Choroid plexus epithelial cell (primary cell): ENCODE measurements at regions not wholly inside any gene's neighbourhood (a gene's known extent, or its start where the extent isn't known, plus 50 kb on each side); places are given as distances from the start of the nearest gene placed in this dataset.
"Not testable (repeated sequence)": the region's sequence is repeated elsewhere in the genome, so short reads cannot be mapped to it uniquely, and the experiment has no call there.

Experiments
- DNase-seq: peaks from one replicate; pipeline ENCODE4 v3.0.0-alpha.2; 2010; ENCODE audit warnings: low read depth
- H3K4me3 ChIP-seq: 2 replicates; pipeline ENCODE4 v1.5.1; 2011; ENCODE audit warnings: low read depth, mild to moderate bottlenecking, control low read depth, low read length, moderate library complexity
- CTCF ChIP-seq: conservative IDR thresholded peaks from 2 replicates; pipeline ENCODE4 v1.5.1; 2011; ENCODE audit warnings: low read depth, mild to moderate bottlenecking, control low read depth, inconsistent platforms, low read length, moderate library complexity

DNA sequence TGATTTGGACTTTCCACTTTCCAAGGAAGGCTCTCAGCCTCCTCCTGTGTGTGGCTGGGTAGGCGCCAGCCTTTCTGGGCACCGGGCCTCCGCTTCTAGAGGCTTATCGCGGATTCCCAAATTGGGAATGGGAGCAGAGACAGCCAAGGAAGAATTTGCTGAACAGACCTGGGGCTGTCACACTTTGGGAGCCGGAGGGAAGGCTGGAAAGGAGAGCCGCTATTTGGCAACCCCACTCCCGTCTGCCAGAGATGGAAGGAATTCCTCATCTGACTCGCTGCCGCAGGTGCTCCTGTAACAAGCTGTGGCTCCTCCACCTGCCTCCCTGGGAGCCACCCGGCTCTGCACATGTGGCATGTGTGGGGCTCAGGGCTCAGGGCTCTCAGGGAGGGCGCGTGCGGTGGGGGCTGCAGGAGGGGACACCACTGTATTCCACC is 50.8 kb upstream of the ECHDC3 start:
- H3K4me3 ChIP-seq = no peak overlapping the region
- DNase-seq = no peak
- no peak for TF ChIP-seq CTCF

- no peak overlapping the region for H3K4me3 ChIP-seq
- DNase-seq = no peak
- no peak for TF ChIP-seq CTCF
Observed at GRCh38 chr10:11689945-11690736, 52.0 kb upstream of the ECHDC3 start.

DNA sequence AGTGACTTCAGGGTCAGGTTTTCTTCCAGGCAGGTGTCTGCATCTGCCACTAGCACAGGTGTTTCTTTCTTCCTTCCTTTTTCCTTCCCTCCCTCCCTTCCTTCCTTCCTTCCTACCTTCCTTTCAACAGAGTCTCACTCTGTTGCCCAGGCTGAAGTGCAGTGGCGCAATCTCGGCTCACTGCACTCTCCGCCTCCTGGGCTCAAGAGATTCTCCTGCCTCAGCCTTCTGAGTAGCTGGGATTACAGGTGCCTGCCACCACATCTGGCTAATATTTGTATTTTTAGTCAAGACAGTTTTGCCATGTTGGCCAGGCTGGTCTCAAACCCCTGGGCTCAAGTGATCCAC is 53.8 kb upstream of the ECHDC3 start:
- not testable (repeated sequence) for DNase-seq, H3K4me3 ChIP-seq

- no peak overlapping the region for H3K4me3 ChIP-seq
- TF ChIP-seq CTCF = no peak
Observed at GRCh38 chr10:11687779-11688447, 54.3 kb upstream of the ECHDC3 start.

DNA sequence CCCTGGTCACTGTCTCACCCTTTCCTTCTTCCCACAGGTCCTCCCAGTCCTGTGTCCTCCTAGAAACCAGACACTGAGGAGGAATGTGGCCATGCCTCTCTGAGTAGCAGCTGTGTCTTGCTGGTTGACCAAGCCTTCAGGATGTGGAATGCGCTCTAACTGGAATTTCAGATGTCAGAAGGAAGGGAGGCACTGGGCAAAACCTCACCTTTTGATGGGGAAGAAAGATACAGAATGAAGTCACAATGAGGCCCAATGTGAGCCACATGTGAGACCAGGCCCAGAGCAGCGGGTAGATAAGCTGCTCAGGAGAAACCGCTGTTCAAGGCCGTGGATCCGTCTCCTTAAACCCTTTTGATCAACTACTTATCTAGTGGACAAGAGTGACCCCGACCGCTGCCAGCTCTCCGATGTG is 54.8 kb upstream of the ECHDC3 start:
- no peak for TF ChIP-seq CTCF

More at GRCh38 chr10:11687779-11688447, 54.3 kb upstream of the ECHDC3 start:
- no peak for DNase-seq

GRCh38 chr10:11685787-11686218 is 56.4 kb upstream of the ECHDC3 start:
- no peak overlapping the region for H3K4me3 ChIP-seq
- TF ChIP-seq CTCF = no peak
- DNase-seq = peak; percentile 52

More for the DNA sequence above, 54.8 kb upstream of the ECHDC3 start:
- H3K4me3 ChIP-seq = no peak overlapping the region
- DNase-seq = no peak

DNA sequence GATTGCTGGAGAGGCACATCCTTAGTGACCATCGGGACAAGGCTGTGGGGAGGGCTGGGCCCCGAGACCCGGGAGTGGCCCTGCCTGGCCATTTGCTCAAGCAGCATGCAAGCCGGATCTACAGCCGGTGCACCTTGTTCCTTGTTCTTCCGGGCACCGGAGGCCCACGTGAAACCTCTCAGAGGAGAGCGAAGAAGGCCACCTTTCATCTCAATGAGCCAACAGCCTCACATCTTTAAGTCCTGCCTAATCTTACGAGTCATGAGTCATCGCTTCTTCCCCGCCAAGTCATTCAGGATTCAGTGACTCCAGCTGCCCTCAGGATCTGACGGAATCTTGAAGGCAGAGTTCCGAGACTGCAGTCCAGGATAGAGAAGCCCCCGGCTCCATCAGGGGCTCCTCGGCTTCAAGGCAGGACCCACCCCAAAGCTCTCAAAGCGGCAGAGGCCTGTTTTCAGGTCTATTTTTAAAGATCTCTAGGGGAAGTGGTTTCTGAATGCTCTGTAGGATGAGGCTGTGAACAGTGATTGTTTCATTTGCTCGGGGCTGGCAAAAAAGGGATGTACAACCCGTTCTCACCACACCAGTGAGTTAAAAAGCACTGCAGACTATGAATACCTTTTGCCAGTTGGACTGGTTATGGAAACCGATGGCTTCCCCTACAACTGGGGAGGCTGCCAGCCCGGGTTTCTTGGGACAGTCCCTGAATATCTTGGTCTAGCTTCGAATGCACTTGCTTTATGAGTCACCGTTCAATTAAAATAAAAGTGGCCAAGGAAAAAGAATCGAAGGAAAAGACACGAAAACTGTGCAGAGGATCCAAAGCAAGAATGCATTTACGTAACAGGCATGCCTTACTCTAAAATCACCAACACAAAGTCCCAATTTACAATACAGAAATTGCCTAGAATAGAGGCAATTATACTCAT is 57.2 kb upstream of the ECHDC3 start:
- TF ChIP-seq CTCF = no peak
- peak overlapping the region; percentile 45 for H3K4me3 ChIP-seq
- peak; percentile 68 for DNase-seq

DNA sequence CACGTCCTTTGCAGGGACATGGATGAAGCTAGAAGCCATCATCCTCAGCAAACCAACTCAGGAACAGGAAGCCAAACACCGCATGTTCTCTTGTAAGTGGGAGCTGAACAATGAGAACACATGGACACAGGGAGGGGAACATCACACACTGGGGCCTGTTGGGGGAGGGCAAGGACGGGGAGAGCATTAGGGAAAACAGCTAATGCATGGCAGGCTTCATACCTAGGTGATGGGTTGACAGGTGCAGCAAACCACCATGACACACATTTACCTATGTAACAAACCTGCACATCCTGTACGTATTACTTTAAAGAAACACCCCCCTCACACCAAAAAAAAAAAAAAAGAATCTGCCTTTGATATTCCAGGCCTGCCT is 57.9 kb upstream of the ECHDC3 start:
- H3K4me3 ChIP-seq = not testable (repeated sequence)

More for the DNA sequence above, 57.9 kb upstream of the ECHDC3 start:
- DNase-seq = not testable (repeated sequence)
